K562 (cell line): ENCODE measurements at regions not wholly inside any gene's neighbourhood (a gene's known extent, or its start where the extent isn't known, plus 50 kb on each side); places are given as distances from the start of the nearest gene placed in this dataset.

Experiments used
- ATAC-seq: fragments of 200-7000 bp; cut with Tn5 transposase; 3 replicates; pipeline ENCODE4 v1.9.1; 2020; ENCODE audit warnings: moderate library complexity
- BruUV-seq: library from RNA; stranded (reverse); fragments of 400-500 nt; replicated peaks from 2 replicates; lab custom pipeline; 2021; lab: Mats Ljungman, UMichigan
- CTCF ChIA-PET: fragments of 300-600 bp; formaldehyde crosslinking; extraction: SDS; loops from one replicate; lab custom pipeline; 2021; ENCODE audit warnings: low intra/inter-chr PET ratio; lab: Yijun Ruan, JAX
- POLR2A ChIA-PET: fragments of 300-600, 350-650 bp; sonication (Branson Sonifier 250); formaldehyde crosslinking; extraction: SDS; loops from one replicate; lab custom pipeline; 2021; ENCODE audit warnings: antibody characterized with exemption, inconsistent platforms; lab: Yijun Ruan, JAX
- DNase-seq, 4 experiments: peaks; one replicate each; pipeline versions ENCODE4 v3.0.0 to v3.0.0-alpha.2; 2011 to 2018; ENCODE audit warnings: low spot score in 3 of 4, mixed read lengths in 3 of 4; ENCODE audit errors: extremely low read depth in 1 of 4
- FAIRE-seq: peaks from 2 replicates; lab custom pipeline; 2011; peaks lifted over from hg19 to GRCh38; lab: Jason Lieb, UNC
- H2AFZ ChIP-seq: 2 replicates; pipeline ENCODE4 v1.6.0; 2011; ENCODE audit warnings: low read depth, low read length, control low read depth, inconsistent platforms
- H3K27ac ChIP-seq: fragments of 200-600 bp; 3 replicates; pipeline ENCODE4 v1.8.0; 2011; ENCODE audit warnings: low read depth, mild to moderate bottlenecking, control low read depth, inconsistent platforms, low read length, moderate library complexity, mixed read lengths; ENCODE audit errors: extremely low read depth
- H3K27me3 ChIP-seq, 2 experiments: fragments of 300-600 bp in 1 of 2; 2 replicates in 1 of 2; 3 replicates in 1 of 2; pipeline versions ENCODE4 v1.6.0 to v1.8.0; 2011; ENCODE audit warnings: inconsistent platforms in 2 of 2, low read length in 2 of 2, mild to moderate bottlenecking in 1 of 2, mixed read lengths in 1 of 2, moderate library complexity in 1 of 2; ENCODE audit not compliant: control insufficient read depth in 2 of 2, insufficient read depth in 2 of 2
- H3K36me3 ChIP-seq: fragments of 300-600 bp; 3 replicates; pipeline ENCODE4 v1.8.0; 2011; ENCODE audit warnings: mild to moderate bottlenecking, low read length, inconsistent platforms; ENCODE audit not compliant: control insufficient read depth, insufficient read depth
- H3K4me1 ChIP-seq, 2 experiments: fragments of 200-600 bp in 1 of 2; replicated peaks in 1 of 2; 2 replicates in 1 of 2; 3 replicates in 1 of 2; pipeline versions ENCODE4 v1.5.1 to v1.8.0; 2011; ENCODE audit warnings: inconsistent platforms in 2 of 2, low read length in 2 of 2, mild to moderate bottlenecking in 1 of 2, mixed read lengths in 1 of 2, moderate library complexity in 1 of 2; ENCODE audit not compliant: control insufficient read depth in 2 of 2, insufficient read depth in 2 of 2
- H3K4me2 ChIP-seq: 2 replicates; pipeline ENCODE4 v1.6.1; 2011; ENCODE audit warnings: low read length, control low read depth, inconsistent platforms, mixed read lengths; ENCODE audit not compliant: insufficient read depth
- H3K4me3 ChIP-seq: fragments of 200-600 bp; sonication (generic), shearing (Covaris generic); 2 replicates; pipeline ENCODE4 v1.5.1; 2016; ENCODE audit warnings: control low read depth, inconsistent platforms
- H3K79me2 ChIP-seq: fragments of 200-600 bp; 3 replicates; pipeline ENCODE4 v1.8.0; 2011; ENCODE audit warnings: low read length, inconsistent platforms; ENCODE audit not compliant: control insufficient read depth, insufficient read depth
- H3K9ac ChIP-seq, 2 experiments: 2 replicates each; pipeline versions ENCODE4 v1.6.0 to v1.6.1; 2011; ENCODE audit warnings: low read depth in 2 of 2, low read length in 2 of 2, control low read depth in 1 of 2, inconsistent platforms in 1 of 2, mild to moderate bottlenecking in 1 of 2, mixed read lengths in 1 of 2; ENCODE audit not compliant: insufficient read depth in 1 of 2
- H3K9me1 ChIP-seq: one replicate; pipeline ENCODE4 v1.6.0; 2011; ENCODE audit warnings: inconsistent platforms, mild to moderate bottlenecking, low read length, moderate library complexity; ENCODE audit not compliant: control insufficient read depth, insufficient read depth
- H3K9me3 ChIP-seq: replicated peaks from 2 replicates; pipeline ENCODE4 v1.5.1; 2011; ENCODE audit warnings: low read depth, low read length, inconsistent platforms; ENCODE audit not compliant: control insufficient read depth, insufficient read depth
- H4K20me1 ChIP-seq: replicated peaks from 2 replicates; pipeline ENCODE4 v1.6.1; 2011; ENCODE audit warnings: low read length, inconsistent platforms, mixed read lengths; ENCODE audit not compliant: control insufficient read depth, insufficient read depth
- ADNP ChIP-seq: fragments of 200-800 bp; sonication (Bioruptor generic); IDR thresholded peaks from 2 replicates; pipeline ENCODE4 v1.6.1; 2016; ENCODE audit warnings: missing genetic modification characterization, missing compliant biosample characterization
- ARNT ChIP-seq, 2 experiments: fragments of 450-650 bp; IDR thresholded peaks; 2 replicates each; pipeline ENCODE4 v1.6.1; 2016; ENCODE audit warnings: mild to moderate bottlenecking in 1 of 2
- DDX20 ChIP-seq: fragments of 450-650 bp; IDR thresholded peaks from 2 replicates; pipeline ENCODE4 v1.6.1; 2016; ENCODE audit warnings: missing genetic modification characterization, low read depth, mild to moderate bottlenecking, missing compliant biosample characterization, moderate library complexity
- ETV6 ChIP-seq, 3 experiments: fragments of 150-350 bp in 1 of 3; sonication (generic) in 1 of 3; formaldehyde crosslinking in 1 of 3; IDR thresholded peaks; 2 replicates each; pipeline versions ENCODE4 v1.6.1 to v1.8.0; 2014 to 2022; ENCODE audit warnings: borderline replicate concordance in 2 of 3, low read depth in 2 of 3, antibody characterized with exemption in 1 of 3, low read length in 1 of 3, mild to moderate bottlenecking in 1 of 3, missing genetic modification reagents in 1 of 3
- FOXA3 ChIP-seq, 2 experiments: fragments of 450-650 bp in 1 of 2; sonication (generic) in 1 of 2; formaldehyde crosslinking; IDR thresholded peaks in 1 of 2; conservative IDR thresholded peaks in 1 of 2; 2 replicates each; pipeline versions ENCODE4 v1.4.0 to v1.8.0; 2020 to 2022; ENCODE audit warnings: mild to moderate bottlenecking in 2 of 2, missing genetic modification reagents in 1 of 2
- MYBL2 ChIP-seq, 2 experiments: fragments of 450-650 bp in 1 of 2; sonication (generic) in 1 of 2; formaldehyde crosslinking in 1 of 2; IDR thresholded peaks; 2 replicates each; pipeline versions ENCODE4 v1.6.1 to v1.8.1; 2017 to 2022; ENCODE audit warnings: borderline replicate concordance in 1 of 2, inconsistent platforms in 1 of 2, low read depth in 1 of 2, mild to moderate bottlenecking in 1 of 2, missing genetic modification reagents in 1 of 2, moderate library complexity in 1 of 2
- NFIX ChIP-seq: fragments of 250-450 bp; sonication (Bioruptor Pico); IDR thresholded peaks from 2 replicates; pipeline ENCODE4 v1.4.0; 2020; ENCODE audit warnings: low read depth, mild to moderate bottlenecking, moderate library complexity
- NKRF ChIP-seq: fragments of 450-650 bp; IDR thresholded peaks from 2 replicates; pipeline ENCODE4 v1.6.1; 2016; ENCODE audit warnings: borderline replicate concordance
- PBX2 ChIP-seq, 2 experiments: IDR thresholded peaks in 1 of 2; conservative IDR thresholded peaks in 1 of 2; 2 replicates each; pipeline ENCODE4 v1.6.1; 2016; ENCODE audit warnings: low read depth in 2 of 2, mild to moderate bottlenecking in 1 of 2, missing compliant biosample characterization in 1 of 2, missing genetic modification characterization in 1 of 2, moderate library complexity in 1 of 2
- POLR3G ChIP-seq: IDR thresholded peaks from 2 replicates; pipeline ENCODE4 v1.6.1; 2011; ENCODE audit not compliant: insufficient read length, insufficient replicate concordance; ENCODE audit errors: extremely low read depth
- POU5F1 ChIP-seq: fragments of 150-350 bp; IDR thresholded peaks from 2 replicates; pipeline ENCODE4 v1.6.1; 2014; ENCODE audit warnings: borderline replicate concordance, low read length, low read depth, mild to moderate bottlenecking; ENCODE audit not compliant: partially characterized antibody
- SFPQ ChIP-seq: fragments of 200-400 bp; formaldehyde crosslinking; IDR thresholded peaks from 2 replicates; pipeline ENCODE4 v1.6.1; 2017; ENCODE audit warnings: mild to moderate bottlenecking, low read depth, low read length, moderate library complexity
- ZFPM2 ChIP-seq: fragments of 250-450 bp; sonication (Bioruptor Pico); IDR thresholded peaks from 2 replicates; pipeline ENCODE4 v1.5.1; 2022; ENCODE audit warnings: mild to moderate bottlenecking
- ZNF197 ChIP-seq: fragments of 200-800 bp; sonication (Bioruptor generic); IDR thresholded peaks from 2 replicates; pipeline ENCODE4 v1.6.1; 2016; ENCODE audit warnings: low read depth, missing genetic modification characterization, missing compliant biosample characterization
- ZNF224 ChIP-seq: sonication (generic); formaldehyde crosslinking; IDR thresholded peaks from 2 replicates; pipeline ENCODE4 v1.8.0; 2022; ENCODE audit warnings: mild to moderate bottlenecking, missing genetic modification reagents
- WGBS: fragments of 100-300 bp; shearing (Covaris generic); methylation state at CpG from one replicate; pipeline ENCODE4 v1.1.6; 2016; ENCODE audit warnings: low coverage, mixed read lengths; ENCODE audit not compliant: insufficient coverage; ENCODE audit errors: missing lambda C conversion rate; 5-methylcytosine and 5-hydroxymethylcytosine counted together
- in situ Hi-C: fragments of 300-500 bp; cut with MboI; formaldehyde crosslinking; loops from 4 replicates; pipeline ENCODE4 v1.15.0; 2018; ENCODE audit warnings: inconsistent platforms, mixed read lengths
- intact Hi-C: fragments of 100-400 bp; cut with micrococcal nuclease; formaldehyde crosslinking; loops from 2 replicates; pipeline ENCODE4 v1.14.2; 2022

GRCh38 chr13:59047546-59047945 is 1116.2 kb downstream of the DIAPH3 start:
- Histone ChIP-seq H3K4me1 (no peaks in the 10 kb centered on the region), H3K9ac (no peak overlapping the region), H3K27me3 (no peaks in the 10 kb centered on the region), H2AFZ (no peak overlapping the region), H3K4me2 (no peak overlapping the region), H3K27ac (no peak overlapping the region), H3K36me3 (no peaks in the 10 kb centered on the region), H3K9me1 (no peaks in the 10 kb centered on the region), H3K9me3 (no peaks in the 10 kb centered on the region), H3K4me3 (no peak overlapping the region), H4K20me1 (no peaks in the 10 kb centered on the region), H3K79me2 (no peaks in the 10 kb centered on the region)
- BruUV-seq = no TSS peak
- ChIA-PET POLR2A (no interaction called here), CTCF (no interaction called here)
- no peak for ATAC-seq
- intact Hi-C loops (no loop called here), in situ Hi-C loops (no loop called here)
- WGBS = 0% methylated on average over 2 of the region's 2 CpGs
- FAIRE-seq = no peak
- no peak for DNase-seq
- TF ChIP-seq DDX20 (no peak), POLR3G (no peak), NKRF (no peak), ZNF197 (CRISPR knock-in tag) (no peak), FOXA3 (CRISPR knock-in tag; conservative IDR thresholded peaks at IDR 0.05 in 1 of 2, IDR thresholded peaks at IDR 0.05 in 1 of 2) (no peak), POU5F1 (no peak), ETV6 (IDR thresholded peaks at IDR 0.05; ENCODE audit: borderline replicate concordance in 1 of 2, low read depth in 2 of 2, low read length in 1 of 2) (no peak), ETV6 (CRISPR knock-in tag; IDR thresholded peaks at IDR 0.05; ENCODE audit: borderline replicate concordance) (no peak), ARNT (IDR thresholded peaks at IDR 0.05) (no peak), SFPQ (no peak), PBX2 (CRISPR knock-in tag; IDR thresholded peaks at IDR 0.05; ENCODE audit: low read depth) (no peak), PBX2 (tag; conservative IDR thresholded peaks at IDR 0.05; ENCODE audit: low read depth) (no peak), NFIX (CRISPR knock-in tag) (no peak), ZNF224 (CRISPR knock-in tag) (no peak), MYBL2 (IDR thresholded peaks at IDR 0.05; ENCODE audit: low read depth) (no peak), MYBL2 (CRISPR knock-in tag; IDR thresholded peaks at IDR 0.05; ENCODE audit: borderline replicate concordance) (no peak), ADNP (tag) (no peak), ZFPM2 (CRISPR knock-in tag) (no peak)
